Fibroblast of pulmonary artery (primary cell): ENCODE measurements at regions not wholly inside any gene's neighbourhood (a gene's known extent, or its start where the extent isn't known, plus 50 kb on each side); places are given as distances from the start of the nearest gene placed in this dataset.

Source experiments
- DNase-seq: peaks from one replicate; pipeline ENCODE4 v3.0.0-alpha.2; 2010; ENCODE audit warnings: low read depth
- H3K4me3 ChIP-seq: replicated peaks from 2 replicates; pipeline ENCODE4 v1.5.1; 2011; ENCODE audit warnings: low read depth, mild to moderate bottlenecking, control low read depth, low read length, moderate library complexity
- TF ChIP-seq, protein P1 (sequence below): IDR thresholded peaks from 2 replicates; pipeline ENCODE4 v1.5.1; 2011; ENCODE audit warnings: mild to moderate bottlenecking, control low read depth, low read length, inconsistent platforms; ENCODE audit errors: missing control alignments

- TF ChIP-seq, protein P1, sequence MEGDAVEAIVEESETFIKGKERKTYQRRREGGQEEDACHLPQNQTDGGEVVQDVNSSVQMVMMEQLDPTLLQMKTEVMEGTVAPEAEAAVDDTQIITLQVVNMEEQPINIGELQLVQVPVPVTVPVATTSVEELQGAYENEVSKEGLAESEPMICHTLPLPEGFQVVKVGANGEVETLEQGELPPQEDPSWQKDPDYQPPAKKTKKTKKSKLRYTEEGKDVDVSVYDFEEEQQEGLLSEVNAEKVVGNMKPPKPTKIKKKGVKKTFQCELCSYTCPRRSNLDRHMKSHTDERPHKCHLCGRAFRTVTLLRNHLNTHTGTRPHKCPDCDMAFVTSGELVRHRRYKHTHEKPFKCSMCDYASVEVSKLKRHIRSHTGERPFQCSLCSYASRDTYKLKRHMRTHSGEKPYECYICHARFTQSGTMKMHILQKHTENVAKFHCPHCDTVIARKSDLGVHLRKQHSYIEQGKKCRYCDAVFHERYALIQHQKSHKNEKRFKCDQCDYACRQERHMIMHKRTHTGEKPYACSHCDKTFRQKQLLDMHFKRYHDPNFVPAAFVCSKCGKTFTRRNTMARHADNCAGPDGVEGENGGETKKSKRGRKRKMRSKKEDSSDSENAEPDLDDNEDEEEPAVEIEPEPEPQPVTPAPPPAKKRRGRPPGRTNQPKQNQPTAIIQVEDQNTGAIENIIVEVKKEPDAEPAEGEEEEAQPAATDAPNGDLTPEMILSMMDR, result no peak
- no peak overlapping the region for H3K4me3 ChIP-seq
- DNase-seq, result no peak
These were observed 489.9 kb upstream of the BRINP1 start for GRCh38 chr9:119859128-119859527.

DNA sequence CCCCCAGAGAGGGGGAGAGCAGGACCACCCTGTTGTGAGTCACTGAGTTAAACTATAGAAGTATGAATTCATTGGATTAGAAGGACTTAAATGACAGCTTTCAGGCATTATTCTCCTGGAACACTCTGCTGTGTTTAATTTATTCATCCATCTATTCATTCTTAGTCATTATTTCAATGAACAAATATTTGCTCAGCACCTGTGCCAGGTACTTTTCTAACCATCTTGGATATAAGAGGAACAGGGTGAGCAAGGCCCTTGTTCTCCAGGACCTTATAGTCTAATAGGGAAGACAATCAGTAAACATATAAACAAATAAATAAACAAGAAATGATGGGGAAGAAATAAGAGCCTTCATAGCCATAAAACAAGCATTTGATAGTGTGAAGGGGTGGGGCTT is 483.9 kb upstream of the BRINP1 start:
- no peak for DNase-seq
- H3K4me3 ChIP-seq, result no peak overlapping the region
- TF ChIP-seq, protein P1, result no peak

- DNase-seq, result no peak
- H3K4me3 ChIP-seq, result no peak overlapping the region
- TF ChIP-seq, protein P1, result no peak
These were observed 483.2 kb upstream of the BRINP1 start for GRCh38 chr9:119852390-119852789.

DNA sequence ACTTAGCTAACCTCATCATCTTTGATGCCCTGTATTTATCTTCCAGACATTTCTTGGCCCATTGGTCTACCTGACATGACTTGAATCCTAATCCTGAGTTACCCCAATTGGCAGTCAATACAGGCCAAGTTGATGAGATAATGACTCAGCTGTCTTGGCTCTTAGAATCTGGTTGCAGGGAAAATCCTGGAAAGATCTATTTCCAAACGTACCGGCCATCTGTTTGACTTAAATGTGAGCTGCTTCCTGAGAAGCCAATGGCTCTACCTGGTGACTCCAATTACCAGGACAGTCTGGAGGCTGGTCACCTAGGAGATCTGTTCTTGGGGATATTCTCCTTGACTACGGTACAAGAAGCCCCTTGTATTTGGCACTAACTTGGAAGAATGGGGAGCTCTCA is 475.2 kb upstream of the BRINP1 start:
- no peak overlapping the region for H3K4me3 ChIP-seq
- TF ChIP-seq, protein P1, result no peak
- DNase-seq, result no peak

DNA sequence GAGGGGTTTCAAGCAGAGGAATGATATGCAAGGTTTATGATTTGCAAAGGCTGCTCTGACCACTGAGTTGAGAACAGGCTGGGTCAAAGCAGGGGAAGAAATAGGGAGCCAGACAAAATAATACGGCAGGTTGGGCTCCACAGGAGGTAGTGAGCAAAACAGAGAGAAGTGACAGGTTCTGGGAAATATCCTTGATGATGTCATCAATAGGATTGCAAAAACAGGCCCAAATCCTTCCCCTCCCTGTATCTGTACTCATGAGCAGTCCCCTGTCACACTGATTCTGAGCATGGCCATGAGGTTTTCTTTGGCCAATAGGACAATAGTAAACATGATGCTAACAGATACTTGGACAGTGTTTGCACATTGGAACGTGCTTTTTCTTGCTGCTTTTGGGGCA is 471.8 kb upstream of the BRINP1 start:
- no peak for DNase-seq
- H3K4me3 ChIP-seq, result no peak overlapping the region
- TF ChIP-seq, protein P1, result no peak

- no peak for DNase-seq
- TF ChIP-seq, protein P1, result no peak
- H3K4me3 ChIP-seq, result no peak overlapping the region
These were observed 470.7 kb upstream of the BRINP1 start for GRCh38 chr9:119839888-119840287.

DNA sequence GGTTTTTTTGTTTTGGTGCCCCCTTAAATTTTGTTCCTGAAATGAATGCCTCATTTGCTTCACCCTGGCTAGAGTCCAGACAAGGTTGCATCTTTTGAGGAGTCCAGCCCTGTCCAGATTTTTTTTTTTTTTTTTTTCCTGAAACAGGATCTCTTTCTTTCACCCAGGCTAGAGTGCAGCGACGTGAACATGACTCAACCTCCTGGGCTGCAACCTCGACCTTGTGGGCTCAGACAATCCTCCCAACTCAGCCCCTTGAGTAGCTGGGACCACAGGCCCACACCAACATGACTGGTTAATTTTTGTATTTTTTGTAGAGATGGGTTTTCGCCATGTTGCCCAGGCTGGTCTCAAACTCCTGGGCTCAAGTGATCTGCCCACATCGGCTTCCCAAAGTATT is 469.0 kb upstream of the BRINP1 start:
- H3K4me3 ChIP-seq, result no peak overlapping the region
- TF ChIP-seq, protein P1, result no peak
- no peak for DNase-seq
